ENCODE measurements at regions not wholly inside any gene's neighbourhood (a gene's known extent, or its start where the extent isn't known, plus 50 kb on each side); places are given as distances from the start of the nearest gene placed in this dataset.

- Mint-ChIP-seq H3K4me1 (ENCODE audit: low read depth) (no peaks in the 10 kb centered on the region), H3K27me3 (ENCODE audit: low read depth) (no peaks in the 10 kb centered on the region), H3K36me3 (ENCODE audit: low read depth) (no peaks in the 10 kb centered on the region), H3K27ac (no peak overlapping the region), H3K9me3 (no peaks in the 10 kb centered on the region), H3K4me3 (no peak overlapping the region)
- no peak for DNase-seq
- intact Hi-C loops (cut with micrococcal nuclease) = no loop called here
- CTCF ChIA-PET = no interaction called here
These were observed 436.8 kb upstream of the MYT1L start for GRCh38 chr2:2767837-2768236.

DNA sequence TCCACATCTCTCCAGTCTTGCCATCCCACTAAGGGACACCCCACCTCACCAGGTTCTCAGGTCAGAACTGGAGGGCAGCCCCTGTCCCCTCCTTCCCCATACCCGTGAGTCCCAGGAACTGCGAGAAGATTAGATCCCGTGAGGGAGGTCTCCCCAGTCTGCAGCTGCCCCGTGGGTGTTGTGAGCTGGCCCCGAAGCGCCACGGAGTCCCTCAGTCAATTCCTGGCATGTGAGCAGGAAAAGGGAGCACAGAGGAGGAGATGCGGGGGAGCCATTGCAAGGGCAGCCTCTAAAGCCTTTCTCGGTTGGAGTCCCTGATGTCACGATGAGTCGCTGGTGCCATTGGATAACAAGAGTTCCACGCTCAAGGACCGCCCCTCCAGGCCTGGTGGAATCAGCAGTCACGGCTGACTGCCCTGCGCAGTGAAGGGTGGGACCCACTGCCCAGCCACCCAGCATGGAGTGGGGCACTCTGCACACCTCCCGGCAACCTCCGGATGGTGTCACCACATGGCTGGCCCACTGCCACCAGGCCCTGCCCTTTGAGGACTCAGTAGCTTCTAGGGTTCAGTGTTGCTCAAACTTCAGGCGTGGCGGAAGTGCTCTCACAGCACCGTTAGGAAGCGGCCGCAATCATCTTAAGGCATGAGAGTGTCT, 434.9 kb upstream of the MYT1L start:
- intact Hi-C loops (cut with micrococcal nuclease) = no loop called here

GRCh38 chr2:2765176-2765800, 434.2 kb upstream of the MYT1L start:
- Mint-ChIP-seq H3K4me1 (ENCODE audit: low read depth) (no peaks in the 10 kb centered on the region), H3K36me3 (ENCODE audit: low read depth) (no peaks in the 10 kb centered on the region), H3K27me3 (ENCODE audit: low read depth) (no peaks in the 10 kb centered on the region), H3K27ac (no peak overlapping the region), H3K9me3 (peaks cover 4% of the 10 kb centered on the region), H3K4me3 (no peak overlapping the region)
- no peak for DNase-seq
- intact Hi-C loops (cut with micrococcal nuclease) = no loop called here
- CTCF ChIA-PET = no interaction called here

More for the DNA sequence above, 434.9 kb upstream of the MYT1L start:
- Mint-ChIP-seq H3K27me3 (ENCODE audit: low read depth) (no peaks in the 10 kb centered on the region), H3K4me1 (ENCODE audit: low read depth) (no peaks in the 10 kb centered on the region), H3K4me3 (no peak overlapping the region), H3K36me3 (ENCODE audit: low read depth) (no peaks in the 10 kb centered on the region), H3K9me3 (peaks cover under 1% of the 10 kb centered on the region), H3K27ac (no peak overlapping the region)
- CTCF ChIA-PET = no interaction called here
- no peak for DNase-seq

DNA sequence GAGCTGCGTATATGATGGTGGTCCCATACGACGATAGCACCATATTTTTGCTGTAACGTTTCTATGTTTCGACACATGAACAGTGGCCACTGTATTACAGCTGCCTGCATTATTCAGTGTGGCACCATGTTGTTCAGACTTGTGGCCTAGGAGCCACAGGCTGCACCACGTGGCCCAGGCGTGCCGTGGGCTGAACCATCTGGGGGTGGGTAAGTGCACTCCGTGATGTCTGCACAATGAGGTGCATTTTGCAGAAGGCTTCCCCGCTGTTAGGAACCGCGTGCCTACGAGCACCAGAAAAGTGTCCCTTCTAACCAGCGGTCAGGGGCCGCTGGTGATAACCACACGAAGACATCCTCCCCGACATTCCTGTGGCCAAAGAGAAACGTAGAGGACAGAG, 433.7 kb upstream of the MYT1L start:
- Mint-ChIP-seq H3K36me3 (ENCODE audit: low read depth) (no peaks in the 10 kb centered on the region), H3K27me3 (ENCODE audit: low read depth) (no peaks in the 10 kb centered on the region), H3K4me3 (no peak overlapping the region), H3K4me1 (ENCODE audit: low read depth) (no peaks in the 10 kb centered on the region), H3K27ac (no peak overlapping the region), H3K9me3 (peaks cover 4% of the 10 kb centered on the region)
- DNase-seq = no peak
- intact Hi-C loops (cut with micrococcal nuclease) = no loop called here
- CTCF ChIA-PET = no interaction called here

DNA sequence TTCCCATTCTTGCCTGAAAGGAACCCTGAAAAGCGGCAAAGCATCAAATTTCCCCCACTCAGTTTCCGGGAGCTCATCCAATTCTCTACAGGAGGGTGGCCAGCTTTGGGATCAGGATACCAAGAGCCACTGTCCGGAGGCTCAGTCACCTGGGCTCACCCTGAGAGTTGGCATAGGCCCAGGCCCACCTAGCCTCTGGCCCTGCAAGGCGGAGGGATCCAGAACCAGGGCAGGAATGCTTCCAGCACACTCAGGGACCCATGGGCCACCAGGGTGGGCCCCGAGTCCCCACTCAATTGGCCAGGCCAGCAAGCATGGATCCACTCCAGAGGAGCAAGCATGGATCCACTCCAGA, 432.9 kb upstream of the MYT1L start:
- CTCF ChIA-PET = no interaction called here
- Mint-ChIP-seq H3K4me1 (ENCODE audit: low read depth) (no peaks in the 10 kb centered on the region), H3K27me3 (ENCODE audit: low read depth) (no peaks in the 10 kb centered on the region), H3K27ac (no peak overlapping the region), H3K36me3 (ENCODE audit: low read depth) (no peaks in the 10 kb centered on the region), H3K9me3 (peaks cover 4% of the 10 kb centered on the region), H3K4me3 (no peak overlapping the region)
- no peak for DNase-seq
- intact Hi-C loops (cut with micrococcal nuclease) = no loop called here

GRCh38 chr2:2763351-2764000, 432.4 kb upstream of the MYT1L start:
- intact Hi-C loops (cut with micrococcal nuclease) = no loop called here
- no peak overlapping the region for H3K27ac Mint-ChIP-seq

GRCh38 chr2:2762913-2763312, 431.8 kb upstream of the MYT1L start:
- peaks cover 4% of the 10 kb centered on the region for H3K9me3 Mint-ChIP-seq
- no peak overlapping the region for H3K27ac Mint-ChIP-seq
- H3K4me3 Mint-ChIP-seq = no peak overlapping the region
- no peaks in the 10 kb centered on the region for H3K27me3 Mint-ChIP-seq (ENCODE audit: low read depth)
- intact Hi-C loops (cut with micrococcal nuclease) = no loop called here
- no peak for DNase-seq
- H3K36me3 Mint-ChIP-seq (ENCODE audit: low read depth) = no peaks in the 10 kb centered on the region
- CTCF ChIA-PET = no interaction called here
- H3K4me1 Mint-ChIP-seq (ENCODE audit: low read depth) = no peaks in the 10 kb centered on the region

More at GRCh38 chr2:2763351-2764000, 432.4 kb upstream of the MYT1L start:
- no peak for DNase-seq
- CTCF ChIA-PET = no interaction called here
- H3K4me3 Mint-ChIP-seq = no peak overlapping the region
- no peaks in the 10 kb centered on the region for H3K27me3 Mint-ChIP-seq (ENCODE audit: low read depth)
- no peaks in the 10 kb centered on the region for H3K4me1 Mint-ChIP-seq (ENCODE audit: low read depth)
- H3K36me3 Mint-ChIP-seq (ENCODE audit: low read depth) = no peaks in the 10 kb centered on the region
- H3K9me3 Mint-ChIP-seq = peaks cover 4% of the 10 kb centered on the region

DNA sequence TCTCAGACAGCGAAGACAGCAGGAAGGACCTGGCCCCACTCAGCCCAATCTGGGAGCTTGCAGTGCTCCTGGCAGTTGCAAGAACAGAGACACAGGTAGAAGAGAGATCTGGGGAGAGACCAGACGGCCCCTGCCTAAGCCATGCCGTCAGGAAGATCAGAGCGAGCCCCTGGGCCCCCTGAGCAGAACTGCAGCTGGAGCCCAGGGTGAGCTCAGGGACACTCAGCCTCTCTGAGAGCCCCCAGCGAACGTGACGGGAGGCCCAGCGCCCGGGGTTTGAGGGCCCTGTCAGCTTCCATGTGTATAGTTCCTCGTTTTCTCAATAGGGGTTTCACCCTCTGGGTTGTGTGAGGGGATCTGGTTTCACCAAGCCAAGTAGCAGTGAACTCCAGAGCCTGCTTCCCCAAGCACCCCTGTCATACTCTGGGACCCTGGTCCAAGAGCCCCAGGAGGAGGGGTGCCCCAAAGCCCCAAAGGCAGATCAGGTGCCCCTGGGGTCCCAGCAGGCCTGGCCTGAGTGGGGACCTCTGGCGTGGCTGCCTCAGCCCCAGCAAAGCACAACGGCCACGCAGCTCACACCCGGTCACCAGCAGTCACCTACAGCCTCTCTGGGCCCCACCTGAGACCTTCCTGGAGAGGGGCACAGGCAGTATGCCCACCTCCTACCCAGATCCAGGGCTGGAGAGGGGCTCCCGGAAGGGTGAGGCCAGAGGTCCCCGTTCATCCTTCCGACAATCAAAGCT, 431.3 kb upstream of the MYT1L start:
- Mint-ChIP-seq H3K27me3 (ENCODE audit: low read depth) (no peaks in the 10 kb centered on the region), H3K4me3 (no peak overlapping the region), H3K9me3 (peaks cover 4% of the 10 kb centered on the region), H3K36me3 (ENCODE audit: low read depth) (no peaks in the 10 kb centered on the region), H3K4me1 (ENCODE audit: low read depth) (no peaks in the 10 kb centered on the region), H3K27ac (no peak overlapping the region)
- intact Hi-C loops (cut with micrococcal nuclease) = no loop called here
- DNase-seq = no peak
- CTCF ChIA-PET = no interaction called here

DNA sequence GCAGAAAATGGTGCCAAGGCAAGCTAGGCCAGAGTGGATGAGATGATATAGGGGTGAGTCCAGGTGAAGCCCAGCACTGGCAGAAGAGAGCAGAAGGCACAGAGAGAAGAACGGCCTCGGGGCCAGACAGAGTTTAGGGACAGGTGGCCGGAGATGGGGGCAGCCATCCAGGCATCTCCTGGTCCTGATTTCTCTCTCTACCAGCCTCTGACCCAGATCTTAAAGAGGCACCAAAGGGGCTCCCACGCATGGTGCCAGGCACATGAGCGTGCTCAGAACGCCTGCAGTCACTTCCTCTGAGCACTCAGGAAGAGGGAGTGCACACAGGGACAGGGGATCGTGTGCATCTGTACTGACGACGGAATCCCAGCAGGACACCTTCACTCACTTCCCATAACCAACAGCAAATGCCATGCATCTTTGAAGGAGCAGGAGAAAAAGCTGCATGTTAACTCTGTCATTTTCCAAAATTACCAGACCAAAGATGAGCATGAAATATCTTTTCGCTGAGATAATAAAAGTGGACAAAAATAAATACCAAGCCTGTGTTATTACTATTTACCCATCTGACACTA, 427.8 kb upstream of the MYT1L start:
- DNase-seq = no peak
- no peaks in the 10 kb centered on the region for H3K36me3 Mint-ChIP-seq (ENCODE audit: low read depth)
- no peak overlapping the region for H3K27ac Mint-ChIP-seq
- intact Hi-C loops (cut with micrococcal nuclease) = no loop called here
- H3K9me3 Mint-ChIP-seq = peaks cover 11% of the 10 kb centered on the region
- H3K4me3 Mint-ChIP-seq = no peak overlapping the region
- H3K4me1 Mint-ChIP-seq (ENCODE audit: low read depth) = no peaks in the 10 kb centered on the region
- CTCF ChIA-PET = no interaction called here
- no peaks in the 10 kb centered on the region for H3K27me3 Mint-ChIP-seq (ENCODE audit: low read depth)

DNA sequence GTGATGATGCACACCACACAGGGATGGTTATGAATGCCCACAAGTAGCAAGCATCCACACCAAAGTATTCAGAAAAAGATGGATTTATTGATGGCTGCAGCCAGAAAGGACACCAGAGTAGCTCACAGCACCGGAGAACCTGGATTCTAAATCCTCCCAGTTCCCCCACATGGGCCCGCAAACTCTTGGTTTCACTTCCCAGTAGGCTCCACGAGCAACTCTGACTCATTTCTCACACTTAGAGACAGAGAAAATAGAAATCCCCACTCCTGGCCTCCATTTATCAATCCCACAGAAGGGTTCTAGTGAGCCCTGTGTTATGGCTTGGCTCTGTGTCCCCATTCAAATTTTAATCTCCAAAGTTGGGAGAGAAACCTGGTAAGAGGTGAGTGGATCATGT, 426.7 kb upstream of the MYT1L start:
- CTCF ChIA-PET = no interaction called here
- H3K4me3 Mint-ChIP-seq = no peak overlapping the region
- intact Hi-C loops (cut with micrococcal nuclease) = no loop called here
- H3K36me3 Mint-ChIP-seq (ENCODE audit: low read depth) = no peaks in the 10 kb centered on the region
- peaks cover 22% of the 10 kb centered on the region for H3K9me3 Mint-ChIP-seq
- H3K27ac Mint-ChIP-seq = no peak overlapping the region
- DNase-seq = no peak
- H3K27me3 Mint-ChIP-seq (ENCODE audit: low read depth) = no peaks in the 10 kb centered on the region
- no peaks in the 10 kb centered on the region for H3K4me1 Mint-ChIP-seq (ENCODE audit: low read depth)

DNA sequence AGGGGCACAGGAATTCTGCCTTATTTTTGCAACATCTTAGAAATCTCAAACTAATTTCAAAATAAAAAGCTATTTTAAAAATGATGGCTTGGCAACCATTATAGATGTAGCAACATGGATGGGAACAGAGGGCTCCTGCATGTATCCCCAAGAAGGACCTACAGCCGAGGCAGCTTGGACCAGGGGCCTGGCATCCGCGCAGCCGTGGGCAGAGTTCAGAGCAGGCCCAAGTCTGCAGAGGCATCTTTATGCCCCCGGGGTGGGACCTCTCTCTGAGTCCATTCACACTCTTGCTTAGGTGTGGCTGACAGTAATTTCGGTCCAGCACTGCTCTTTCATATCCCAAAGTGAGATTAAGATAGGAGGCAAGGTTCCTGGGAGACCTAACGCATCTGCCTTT, 425.8 kb upstream of the MYT1L start:
- DNase-seq = no peak
- intact Hi-C loops (cut with micrococcal nuclease) = no loop called here
- Mint-ChIP-seq H3K4me1 (ENCODE audit: low read depth) (no peaks in the 10 kb centered on the region), H3K4me3 (no peak overlapping the region), H3K36me3 (ENCODE audit: low read depth) (no peaks in the 10 kb centered on the region), H3K27me3 (ENCODE audit: low read depth) (no peaks in the 10 kb centered on the region), H3K9me3 (peaks cover 24% of the 10 kb centered on the region), H3K27ac (no peak overlapping the region)
- CTCF ChIA-PET = no interaction called here

- CTCF ChIA-PET = no interaction called here
- intact Hi-C loops (cut with micrococcal nuclease) = no loop called here
- Mint-ChIP-seq H3K27me3 (ENCODE audit: low read depth) (no peaks in the 10 kb centered on the region), H3K36me3 (ENCODE audit: low read depth) (no peaks in the 10 kb centered on the region), H3K4me1 (ENCODE audit: low read depth) (no peaks in the 10 kb centered on the region), H3K27ac (no peak overlapping the region), H3K9me3 (peaks cover 27% of the 10 kb centered on the region), H3K4me3 (no peak overlapping the region)
- DNase-seq = no peak
These were observed 424.9 kb upstream of the MYT1L start for GRCh38 chr2:2755990-2756389.

All from activated naive CD4-positive, alpha-beta T cell treated with anti-CD3 and anti-CD28 coated beads for 36 hours (primary cell).